ENCODE measurements at regions not wholly inside any gene's neighbourhood (a gene's known extent, or its start where the extent isn't known, plus 50 kb on each side); places are given as distances from the start of the nearest gene placed in this dataset.
"Not testable (repeated sequence)": the region's sequence is repeated elsewhere in the genome, so short reads cannot be mapped to it uniquely, and the experiment has no call there.

DNA sequence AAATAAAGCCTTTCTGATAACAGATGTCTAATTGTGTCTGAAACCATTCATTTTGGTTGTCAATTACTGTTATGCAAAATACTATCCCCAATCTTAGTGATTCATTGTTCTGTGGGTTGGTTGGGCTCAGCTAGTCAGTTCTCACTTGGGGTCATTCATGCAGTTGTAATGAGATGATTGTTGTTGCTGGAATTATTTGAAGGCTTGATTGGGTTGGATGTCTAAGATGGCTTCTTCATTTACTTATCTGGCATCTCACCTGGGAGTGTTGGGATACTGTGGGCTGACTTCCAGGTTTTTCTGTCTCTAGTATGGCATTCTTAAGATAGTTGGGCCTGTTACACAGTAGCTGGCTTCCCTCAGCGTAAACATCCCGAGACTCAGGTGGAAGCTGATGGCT, 217.8 kb upstream of the B3GALT2 start:
- DNase-seq, result no peak

GRCh38 chr1:193402977-193403376, 216.6 kb upstream of the B3GALT2 start:
- no peak for DNase-seq

DNA sequence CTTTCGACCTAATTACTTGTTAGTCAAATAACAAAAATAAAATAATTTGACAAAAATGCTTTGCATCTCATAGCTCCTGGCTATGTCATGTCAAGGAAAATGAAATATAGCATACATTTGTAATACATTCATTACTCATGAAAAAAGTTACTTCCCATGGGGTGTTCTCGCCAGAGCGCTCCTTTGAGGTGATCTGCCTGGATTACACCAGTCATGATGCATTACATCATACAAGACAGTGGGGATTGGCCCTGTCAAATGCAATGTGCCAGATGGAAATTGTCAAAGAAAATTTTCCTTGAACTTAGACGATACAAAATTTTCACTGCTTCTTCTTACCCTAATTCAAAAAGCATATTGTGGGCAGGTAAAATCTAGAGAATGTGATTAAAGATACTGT, 215.6 kb upstream of the B3GALT2 start:
- DNase-seq, result no peak

- no peak for DNase-seq
Observed at GRCh38 chr1:193394336-193394735, 207.9 kb upstream of the B3GALT2 start.

- DNase-seq, result no peak
Observed at GRCh38 chr1:193392686-193393085, 206.3 kb upstream of the B3GALT2 start.

DNA sequence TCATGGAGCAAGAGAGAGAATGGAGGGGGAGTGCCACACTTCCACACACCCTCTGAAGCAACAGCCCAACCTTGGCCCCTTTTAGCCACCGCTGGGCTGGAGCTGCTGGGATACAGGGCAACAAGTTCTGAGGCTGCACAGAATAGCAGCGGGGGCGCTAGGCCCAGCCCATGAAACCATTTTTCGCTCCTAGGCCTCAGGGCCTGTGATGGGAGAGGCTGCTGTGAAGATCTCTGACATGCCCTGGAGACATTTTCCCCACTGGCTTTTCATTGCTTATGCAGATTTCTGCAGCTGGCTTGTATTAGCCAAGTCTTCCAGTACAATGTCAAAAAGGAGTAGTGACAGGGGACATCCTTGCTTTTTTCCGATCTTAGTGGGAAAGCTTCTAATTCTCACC, 202.3 kb upstream of the B3GALT2 start:
- no peak for DNase-seq

- no peak for DNase-seq
Observed at GRCh38 chr1:193388165-193388564, 201.8 kb upstream of the B3GALT2 start.

DNA sequence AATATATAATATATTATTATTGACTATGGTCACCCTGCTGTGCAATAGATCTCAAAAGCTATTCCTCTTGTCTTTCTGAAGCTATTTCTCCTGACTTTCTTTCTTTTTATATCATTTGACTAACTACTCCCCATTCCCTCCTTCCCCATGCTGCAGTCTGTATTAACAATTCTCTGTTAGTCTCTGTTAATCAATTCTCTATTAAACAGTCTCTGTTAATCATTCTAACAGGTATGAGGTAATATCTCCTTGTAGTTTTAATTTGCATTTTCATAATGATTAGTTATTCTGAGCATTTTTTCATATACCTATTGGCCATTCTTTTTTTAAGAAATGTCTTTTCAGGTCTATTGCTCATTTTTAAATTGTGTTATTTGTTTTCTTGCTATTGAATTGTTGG, 201.0 kb upstream of the B3GALT2 start:
- DNase-seq, result no peak

- not testable (repeated sequence) for DNase-seq
Observed at GRCh38 chr1:193378451-193378850, 192.0 kb upstream of the B3GALT2 start.

DNA sequence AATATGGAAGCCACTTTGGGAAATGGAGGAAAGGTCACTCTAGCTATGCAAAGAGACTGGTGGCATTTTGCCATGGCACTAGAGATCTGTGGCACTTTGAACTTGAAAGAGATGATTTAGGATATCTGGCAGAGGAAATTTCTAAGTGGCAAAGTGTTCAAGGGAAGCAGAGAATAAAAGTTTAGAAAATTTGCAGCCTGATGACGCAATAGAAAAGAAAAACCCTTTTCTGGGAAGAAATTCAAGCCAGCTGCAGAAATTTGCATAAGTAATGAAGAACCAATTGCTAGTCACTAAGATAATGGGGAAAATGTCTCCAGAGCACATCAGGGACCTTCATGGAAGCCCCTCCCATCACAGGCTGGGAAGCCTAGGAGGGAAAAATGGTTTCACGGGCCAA, 191.1 kb upstream of the B3GALT2 start:
- no peak for DNase-seq

- no peak for DNase-seq
Observed at GRCh38 chr1:193372553-193372952, 186.1 kb upstream of the B3GALT2 start.

- DNase-seq, result no peak
Observed at GRCh38 chr1:193368302-193368701, 181.9 kb upstream of the B3GALT2 start.

DNA sequence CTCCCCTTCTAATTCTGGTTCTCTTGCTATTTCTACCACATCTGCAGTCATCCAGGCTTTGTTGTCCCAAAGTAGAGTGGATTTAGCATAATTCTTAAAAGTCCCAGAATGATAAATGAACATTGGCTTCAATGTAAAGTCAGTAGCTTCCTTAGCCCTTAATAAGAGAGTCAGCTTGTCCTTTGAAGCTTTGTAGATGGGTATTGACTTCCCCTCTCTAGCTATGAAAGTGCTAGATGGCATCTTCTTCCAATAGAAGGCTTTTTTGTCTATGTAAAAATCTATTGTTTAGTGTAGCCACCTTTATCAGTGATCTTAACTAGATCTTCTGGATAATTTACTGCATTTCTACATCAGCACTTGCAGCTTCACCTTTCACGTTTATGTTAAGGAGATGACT, 181.4 kb upstream of the B3GALT2 start:
- no peak for DNase-seq

GRCh38 chr1:193366764-193367507, 180.5 kb upstream of the B3GALT2 start:
- no peak for DNase-seq

GRCh38 chr1:193365966-193366365, 179.6 kb upstream of the B3GALT2 start:
- no peak for DNase-seq

DNA sequence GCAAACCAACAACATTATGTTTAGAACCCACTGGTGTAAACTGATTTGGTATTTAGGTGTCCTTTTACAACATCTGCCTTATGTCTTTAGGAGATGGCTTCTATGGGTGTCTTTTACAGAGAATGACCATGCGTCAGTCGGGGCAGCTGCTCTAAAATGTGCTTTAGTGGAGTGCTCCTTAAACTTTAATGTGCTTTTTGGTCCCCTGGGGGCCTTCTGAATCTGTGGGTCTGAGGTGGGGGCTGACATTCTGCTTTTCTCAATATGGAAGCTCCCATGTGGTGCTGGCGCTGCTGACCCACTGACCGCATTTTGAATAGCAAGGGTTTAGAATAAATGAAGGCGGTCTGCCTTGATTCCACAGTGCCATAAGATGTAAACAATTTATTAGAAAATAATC, 173.2 kb upstream of the B3GALT2 start:
- no peak for DNase-seq

GRCh38 chr1:193358419-193358818, 172.0 kb upstream of the B3GALT2 start:
- DNase-seq, result no peak

- no peak for DNase-seq
Observed at GRCh38 chr1:193356249-193356648, 169.8 kb upstream of the B3GALT2 start.

GRCh38 chr1:193355626-193356025, 169.2 kb upstream of the B3GALT2 start:
- DNase-seq, result no peak

GRCh38 chr1:193355178-193355577, 168.8 kb upstream of the B3GALT2 start:
- no peak for DNase-seq

- no peak for DNase-seq
Observed at GRCh38 chr1:193348769-193349535, 162.5 kb upstream of the B3GALT2 start.

DNA sequence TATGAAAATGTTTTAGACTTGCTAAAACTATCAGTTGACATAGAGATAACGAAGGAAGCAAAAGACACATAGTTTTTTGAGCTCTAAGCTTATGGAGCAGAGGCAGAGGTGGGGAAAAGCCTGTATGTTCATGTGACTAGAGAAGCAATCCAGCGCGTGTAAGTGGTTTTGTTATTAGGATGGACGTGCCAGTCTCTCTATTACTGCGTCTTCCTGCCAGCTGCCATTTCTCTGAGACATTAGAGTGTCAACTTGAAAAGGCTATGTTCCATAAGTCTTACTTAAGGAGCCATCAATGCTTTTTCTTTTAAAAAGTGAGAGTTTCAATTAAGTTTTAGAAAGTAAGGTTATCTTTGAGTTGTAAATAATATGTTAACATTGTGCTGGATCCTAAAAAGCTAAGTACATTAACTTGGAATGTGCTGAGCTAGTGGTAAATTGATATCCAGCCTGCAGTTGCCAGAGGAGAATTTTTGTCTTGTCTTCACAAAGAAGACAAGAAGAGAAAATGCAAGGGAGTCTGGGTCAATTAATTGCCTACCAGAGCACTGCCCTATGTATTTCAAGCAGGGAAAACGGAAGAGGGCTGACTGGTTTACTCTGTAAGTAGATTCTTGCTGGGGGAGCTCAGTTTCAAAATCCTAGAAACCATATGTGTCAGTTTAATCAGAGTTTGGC, 161.8 kb upstream of the B3GALT2 start:
- no peak for DNase-seq

DNA sequence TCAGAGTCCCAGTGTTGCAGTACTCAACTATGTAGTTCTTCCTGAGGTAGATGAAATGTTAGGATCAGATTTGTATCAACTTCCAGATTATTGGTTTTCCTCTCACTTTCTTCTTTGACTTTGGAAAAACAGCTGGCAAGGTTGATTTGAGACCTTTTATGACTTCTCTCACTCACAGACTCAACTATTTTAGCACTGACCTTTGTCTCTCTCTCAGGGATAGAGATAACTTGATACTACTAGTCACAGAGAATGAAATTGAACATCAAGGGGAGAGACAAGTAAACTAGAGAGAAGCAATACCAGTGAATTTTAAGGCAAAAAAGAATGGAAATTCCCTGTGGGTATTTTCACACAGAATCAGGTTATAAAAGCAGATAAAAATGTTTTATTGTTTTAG, 159.7 kb upstream of the B3GALT2 start:
- no peak for DNase-seq

DNA sequence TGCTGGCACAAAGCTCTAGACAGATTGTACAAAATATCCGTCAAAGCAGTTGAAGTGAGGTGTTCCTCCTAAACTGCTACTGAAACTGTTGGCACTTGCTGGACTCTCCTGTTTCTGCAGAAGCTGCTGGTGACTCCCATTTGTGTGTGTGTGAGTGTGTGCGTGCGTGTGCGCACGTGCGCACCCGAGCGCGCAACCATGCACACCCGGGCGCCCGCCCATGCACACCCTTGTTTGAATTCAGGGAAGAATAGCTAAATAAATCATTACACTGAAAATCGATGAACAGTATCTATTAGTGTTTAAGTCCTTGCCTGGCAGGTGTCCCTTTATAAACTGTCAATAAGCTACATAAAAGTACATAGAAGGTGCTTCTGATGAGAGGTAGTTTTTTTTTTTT, 156.4 kb upstream of the B3GALT2 start:
- DNase-seq, result no peak
